PFSK-1 (cell line): ENCODE measurements at regions not wholly inside any gene's neighbourhood (a gene's known extent, or its start where the extent isn't known, plus 50 kb on each side); places are given as distances from the start of the nearest gene placed in this dataset.

Experiments
- FOXP2 ChIP-seq: optimal IDR thresholded peaks from 2 replicates; pipeline ENCODE3; 2011; ENCODE audit warnings: borderline replicate concordance, control low read depth, inconsistent platforms; ENCODE audit not compliant: insufficient read depth; ENCODE audit errors: extremely low read length, extremely low read depth
- POLR2AphosphoS5 ChIP-seq: IDR thresholded peaks from 2 replicates; pipeline ENCODE4 v1.6.1; 2012; ENCODE audit warnings: low read depth, mild to moderate bottlenecking, control low read depth, low read length, moderate library complexity
- SIN3A ChIP-seq: IDR thresholded peaks from 2 replicates; pipeline ENCODE4 v1.6.1; 2012; ENCODE audit warnings: mild to moderate bottlenecking, low read length, moderate library complexity, borderline replicate concordance; ENCODE audit not compliant: insufficient read depth
- TAF1 ChIP-seq: IDR thresholded peaks from 2 replicates; pipeline ENCODE4 v1.6.1; 2012; ENCODE audit warnings: low read length, control low read depth, borderline replicate concordance; ENCODE audit not compliant: insufficient read depth
- TF ChIP-seq, protein P1 (sequence below), 2 experiments: IDR thresholded peaks; 2 replicates each; pipeline versions ENCODE4 v1.6.1 to v1.8.0; 2011 to 2012; ENCODE audit warnings: low read depth in 2 of 2, low read length in 2 of 2, control low read depth in 1 of 2, inconsistent platforms in 1 of 2, mild to moderate bottlenecking in 1 of 2, moderate library complexity in 1 of 2; ENCODE audit not compliant: insufficient read depth in 1 of 2

DNA sequence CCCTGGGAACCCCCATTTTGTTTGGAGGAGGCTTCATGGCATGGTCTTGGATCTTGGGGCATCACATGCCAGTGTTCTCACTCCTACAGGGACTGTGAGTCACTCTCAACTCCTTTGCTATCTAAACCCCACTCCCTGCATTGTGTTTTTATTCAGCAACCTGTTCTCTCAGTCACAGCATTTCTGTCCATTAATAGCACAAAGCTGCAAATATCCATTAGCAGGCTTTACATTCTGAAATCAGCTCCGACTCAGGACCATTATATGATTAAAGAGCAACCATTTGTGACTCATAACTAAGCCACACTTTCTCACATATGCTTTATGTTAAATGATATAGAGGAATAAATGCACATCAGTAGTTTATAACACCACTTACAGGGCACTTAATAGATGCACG lies 462.1 kb upstream of the BRINP1 start:
- TF ChIP-seq POLR2AphosphoS5 (no peak), SIN3A (no peak), TAF1 (no peak), FOXP2 (no peak)
- TF ChIP-seq, protein P1, sequence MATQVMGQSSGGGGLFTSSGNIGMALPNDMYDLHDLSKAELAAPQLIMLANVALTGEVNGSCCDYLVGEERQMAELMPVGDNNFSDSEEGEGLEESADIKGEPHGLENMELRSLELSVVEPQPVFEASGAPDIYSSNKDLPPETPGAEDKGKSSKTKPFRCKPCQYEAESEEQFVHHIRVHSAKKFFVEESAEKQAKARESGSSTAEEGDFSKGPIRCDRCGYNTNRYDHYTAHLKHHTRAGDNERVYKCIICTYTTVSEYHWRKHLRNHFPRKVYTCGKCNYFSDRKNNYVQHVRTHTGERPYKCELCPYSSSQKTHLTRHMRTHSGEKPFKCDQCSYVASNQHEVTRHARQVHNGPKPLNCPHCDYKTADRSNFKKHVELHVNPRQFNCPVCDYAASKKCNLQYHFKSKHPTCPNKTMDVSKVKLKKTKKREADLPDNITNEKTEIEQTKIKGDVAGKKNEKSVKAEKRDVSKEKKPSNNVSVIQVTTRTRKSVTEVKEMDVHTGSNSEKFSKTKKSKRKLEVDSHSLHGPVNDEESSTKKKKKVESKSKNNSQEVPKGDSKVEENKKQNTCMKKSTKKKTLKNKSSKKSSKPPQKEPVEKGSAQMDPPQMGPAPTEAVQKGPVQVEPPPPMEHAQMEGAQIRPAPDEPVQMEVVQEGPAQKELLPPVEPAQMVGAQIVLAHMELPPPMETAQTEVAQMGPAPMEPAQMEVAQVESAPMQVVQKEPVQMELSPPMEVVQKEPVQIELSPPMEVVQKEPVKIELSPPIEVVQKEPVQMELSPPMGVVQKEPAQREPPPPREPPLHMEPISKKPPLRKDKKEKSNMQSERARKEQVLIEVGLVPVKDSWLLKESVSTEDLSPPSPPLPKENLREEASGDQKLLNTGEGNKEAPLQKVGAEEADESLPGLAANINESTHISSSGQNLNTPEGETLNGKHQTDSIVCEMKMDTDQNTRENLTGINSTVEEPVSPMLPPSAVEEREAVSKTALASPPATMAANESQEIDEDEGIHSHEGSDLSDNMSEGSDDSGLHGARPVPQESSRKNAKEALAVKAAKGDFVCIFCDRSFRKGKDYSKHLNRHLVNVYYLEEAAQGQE (IDR thresholded peaks at IDR 0.05; ENCODE audit: insufficient read depth in 1 of 2, low read depth in 2 of 2, low read length in 2 of 2) = no peak
